H9 (cell line): ENCODE measurements at regions not wholly inside any gene's neighbourhood (a gene's known extent, or its start where the extent isn't known, plus 50 kb on each side); places are given as distances from the start of the nearest gene placed in this dataset.

Source experiments
- DNase-seq: peaks from one replicate; pipeline ENCODE4 v3.0.0-alpha.2; 2017
- H2AFZ ChIP-seq: one replicate; pipeline ENCODE4 v1.6.1; 2013; ENCODE audit warnings: mild to moderate bottlenecking, low read length, control low read depth, moderate library complexity
- H2AK5ac ChIP-seq: 2 replicates; pipeline ENCODE4 v1.6.1; 2013; ENCODE audit warnings: low read length, control low read depth, mixed read lengths; ENCODE audit not compliant: insufficient read length
- H2BK120ac ChIP-seq: one replicate; pipeline ENCODE4 v1.6.1; 2013; ENCODE audit warnings: low read depth, mild to moderate bottlenecking, low read length, control low read depth, inconsistent platforms; ENCODE audit not compliant: poor library complexity, severe bottlenecking
- H2BK12ac ChIP-seq: 2 replicates; pipeline ENCODE4 v1.6.1; 2013; ENCODE audit warnings: low read length, control low read depth, mixed read lengths, low read depth; ENCODE audit not compliant: insufficient read length
- H2BK15ac ChIP-seq: 2 replicates; pipeline ENCODE4 v1.6.1; 2013; ENCODE audit warnings: low read depth, low read length, control low read depth
- H2BK20ac ChIP-seq: one replicate; pipeline ENCODE4 v1.6.1; 2013; ENCODE audit warnings: low read depth, mild to moderate bottlenecking, low read length, control low read depth, inconsistent platforms; ENCODE audit not compliant: poor library complexity, severe bottlenecking
- H2BK5ac ChIP-seq: 2 replicates; pipeline ENCODE4 v1.6.1; 2013; ENCODE audit warnings: low read length, control low read depth, mixed read lengths; ENCODE audit not compliant: insufficient read length
- H3K14ac ChIP-seq: 2 replicates; pipeline ENCODE4 v1.6.1; 2013; ENCODE audit warnings: low read length, control low read depth; ENCODE audit not compliant: insufficient read depth
- H3K18ac ChIP-seq: 2 replicates; pipeline ENCODE4 v1.6.1; 2013; ENCODE audit warnings: low read depth, mild to moderate bottlenecking, mixed read lengths, low read length, control low read depth; ENCODE audit not compliant: insufficient read length
- H3K23ac ChIP-seq: 2 replicates; pipeline ENCODE4 v1.6.1; 2013; ENCODE audit warnings: low read length, control low read depth, mixed read lengths, low read depth; ENCODE audit not compliant: insufficient read length
- H3K23me2 ChIP-seq: 2 replicates; pipeline ENCODE4 v1.6.1; 2013; ENCODE audit warnings: low read depth, mild to moderate bottlenecking, mixed read lengths, low read length, control low read depth; ENCODE audit not compliant: insufficient read length, poor library complexity, severe bottlenecking
- H3K27ac ChIP-seq: 2 replicates; pipeline ENCODE4 v1.5.1; 2013; ENCODE audit warnings: low read length, control low read depth, mixed read lengths, low read depth; ENCODE audit not compliant: insufficient read length
- H3K27me3 ChIP-seq: 2 replicates; pipeline ENCODE4 v1.6.1; 2013; ENCODE audit warnings: low read length, control low read depth, inconsistent platforms; ENCODE audit not compliant: insufficient read depth
- H3K4ac ChIP-seq: 2 replicates; pipeline ENCODE4 v1.6.1; 2013; ENCODE audit warnings: low read depth, mild to moderate bottlenecking, control low read depth, inconsistent platforms, low read length, moderate library complexity
- H3K4me1 ChIP-seq: 2 replicates; pipeline ENCODE4 v1.6.1; 2013; ENCODE audit warnings: low read length, control low read depth, inconsistent platforms; ENCODE audit not compliant: insufficient read depth
- H3K4me2 ChIP-seq: 2 replicates; pipeline ENCODE4 v1.6.1; 2013; ENCODE audit warnings: low read length, control low read depth, mixed read lengths; ENCODE audit not compliant: insufficient read length, insufficient read depth
- H3K56ac ChIP-seq: 2 replicates; pipeline ENCODE4 v1.6.1; 2013; ENCODE audit warnings: low read depth, mild to moderate bottlenecking, mixed read lengths, low read length, control low read depth; ENCODE audit not compliant: insufficient read length
- H3K79me1 ChIP-seq: 2 replicates; pipeline ENCODE4 v1.6.1; 2013; ENCODE audit warnings: low read depth, mild to moderate bottlenecking, moderate library complexity, low read length, control low read depth, inconsistent platforms; ENCODE audit not compliant: insufficient read depth, poor library complexity, severe bottlenecking
- H3K79me2 ChIP-seq: 2 replicates; pipeline ENCODE4 v1.6.1; 2013; ENCODE audit warnings: low read length, control low read depth, inconsistent platforms; ENCODE audit not compliant: insufficient read depth
- H3K9ac ChIP-seq: 2 replicates; pipeline ENCODE4 v1.6.1; 2013; ENCODE audit warnings: low read length, control low read depth, mixed read lengths; ENCODE audit not compliant: insufficient read length; ENCODE audit errors: extremely low read depth
- H3K9me3 ChIP-seq: one replicate; pipeline ENCODE4 v1.6.1; 2013; ENCODE audit warnings: low read depth, low read length, inconsistent platforms; ENCODE audit not compliant: control insufficient read depth
- H3T11ph ChIP-seq: one replicate; pipeline ENCODE4 v1.6.1; 2013; ENCODE audit warnings: mild to moderate bottlenecking, low read length, control low read depth, inconsistent platforms
- H4K20me1 ChIP-seq: one replicate; pipeline ENCODE4 v1.6.1; 2013; ENCODE audit not compliant: control insufficient read depth, insufficient read length, insufficient read depth
- H4K5ac ChIP-seq: 2 replicates; pipeline ENCODE4 v1.6.1; 2013; ENCODE audit warnings: low read depth, mild to moderate bottlenecking, mixed read lengths, low read length, control low read depth; ENCODE audit not compliant: insufficient read length
- H4K8ac ChIP-seq: replicated peaks from 2 replicates; pipeline ENCODE4 v1.6.1; 2013; ENCODE audit warnings: low read length, control low read depth, mixed read lengths, low read depth; ENCODE audit not compliant: insufficient read length
- H4K91ac ChIP-seq: 2 replicates; pipeline ENCODE4 v1.6.1; 2013; ENCODE audit warnings: low read depth, mild to moderate bottlenecking, moderate library complexity, mixed read lengths, low read length, control low read depth; ENCODE audit not compliant: insufficient read length
- H3K27ac Mint-ChIP-seq, 3 experiments: 2 replicates in 2 of 3; 3 replicates in 1 of 3; pipeline ENCODE4 v1.8.0; 2020 to 2021; ENCODE audit warnings: mixed read lengths in 3 of 3, mild to moderate bottlenecking in 1 of 3, moderate library complexity in 1 of 3
- H3K27me3 Mint-ChIP-seq: 2 replicates; pipeline ENCODE4 v1.8.0; 2021; ENCODE audit warnings: low read depth, mild to moderate bottlenecking, moderate library complexity, mixed read lengths
- H3K36me3 Mint-ChIP-seq, 3 experiments: 2 replicates in 2 of 3; 3 replicates in 1 of 3; pipeline ENCODE4 v1.8.0; 2020 to 2021; ENCODE audit warnings: low read depth in 3 of 3, mixed read lengths in 3 of 3; ENCODE audit not compliant: insufficient read depth in 1 of 3
- H3K4me1 Mint-ChIP-seq, 2 experiments: 2 replicates each; pipeline ENCODE4 v1.8.0; 2020; ENCODE audit warnings: mixed read lengths in 2 of 2
- H3K4me3 Mint-ChIP-seq, 2 experiments: 2 replicates in 1 of 2; 3 replicates in 1 of 2; pipeline ENCODE4 v1.8.0; 2020 to 2021; ENCODE audit warnings: mild to moderate bottlenecking in 2 of 2, mixed read lengths in 2 of 2, moderate library complexity in 1 of 2
- H3K9me3 Mint-ChIP-seq, 2 experiments: 2 replicates in 1 of 2; 3 replicates in 1 of 2; pipeline ENCODE4 v1.8.0; 2020; ENCODE audit warnings: mild to moderate bottlenecking in 2 of 2, mixed read lengths in 2 of 2, moderate library complexity in 1 of 2
- WGBS: extraction: QIAGEN DNeasy Blood & Tissue Kit; methylation state at CpG from one replicate; pipeline ENCODE4 v1.1.7; 2013; ENCODE audit warnings: missing lambda C conversion rate, low lambda C conversion rate, mixed read lengths; ENCODE audit not compliant: insufficient read length; ENCODE audit errors: extremely low coverage; 5-methylcytosine and 5-hydroxymethylcytosine counted together
- TF ChIP-seq, protein P1 (sequence below): fragments of 200-600 bp; sonication (generic); conservative IDR thresholded peaks from 3 replicates; pipeline ENCODE4 v1.8.0; 2021; ENCODE audit warnings: antibody characterized with exemption, mild to moderate bottlenecking

DNA sequence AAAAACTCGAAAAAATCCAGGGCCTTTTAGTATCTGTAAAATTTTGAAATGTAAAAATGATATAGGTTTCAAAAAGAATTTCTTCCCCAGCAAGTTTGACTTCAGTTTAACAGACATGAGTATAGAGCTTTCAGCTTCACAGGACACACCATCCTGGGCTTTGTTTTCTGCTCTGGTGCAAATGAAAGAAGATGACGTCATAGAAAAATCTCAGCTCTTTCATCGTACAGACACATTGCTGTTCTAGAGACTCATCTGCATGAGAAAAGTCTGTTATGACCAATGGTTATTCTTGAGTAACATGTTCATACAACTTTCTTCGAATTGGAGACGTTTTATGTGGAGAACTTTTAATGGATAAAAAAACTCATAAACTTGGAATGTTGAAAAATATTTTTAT lies 111.7 kb upstream of the DYNAP start:
- WGBS = no CpG with 5 or more reads among the region's 5 CpGs
- Histone ChIP-seq H4K8ac (no peak overlapping the region), H3T11ph (no peak overlapping the region), H3K14ac (no peak overlapping the region), H3K9me3 (no peaks in the 10 kb centered on the region), H3K79me2 (no peaks in the 10 kb centered on the region), H2AK5ac (no peak overlapping the region), H3K4me2 (no peak overlapping the region), H3K23ac (no peak overlapping the region), H2BK20ac (no peak overlapping the region), H4K5ac (no peak overlapping the region), H2BK12ac (no peak overlapping the region), H3K56ac (no peak overlapping the region), H3K79me1 (no peaks in the 10 kb centered on the region), H3K18ac (no peak overlapping the region), H4K20me1 (no peaks in the 10 kb centered on the region), H4K91ac (no peak overlapping the region), H3K23me2 (no peaks in the 10 kb centered on the region), H3K27ac (no peak overlapping the region), H3K4me1 (no peaks in the 10 kb centered on the region), H2BK15ac (no peak overlapping the region), H2BK5ac (no peak overlapping the region), H2AFZ (no peak overlapping the region), H3K4ac (no peak overlapping the region), H3K27me3 (no peaks in the 10 kb centered on the region), H3K9ac (no peak overlapping the region), H2BK120ac (no peak overlapping the region)
- Mint-ChIP-seq H3K9me3 (no peaks in the 10 kb centered on the region), H3K27ac (no peak overlapping the region), H3K4me3 (no peak overlapping the region), H3K4me1 (peaks cover 17 to 19% of the 10 kb centered on the region in 2 experiments), H3K27me3 (no peaks in the 10 kb centered on the region), H3K36me3 (no peaks in the 10 kb centered on the region)
- TF ChIP-seq, protein P1, sequence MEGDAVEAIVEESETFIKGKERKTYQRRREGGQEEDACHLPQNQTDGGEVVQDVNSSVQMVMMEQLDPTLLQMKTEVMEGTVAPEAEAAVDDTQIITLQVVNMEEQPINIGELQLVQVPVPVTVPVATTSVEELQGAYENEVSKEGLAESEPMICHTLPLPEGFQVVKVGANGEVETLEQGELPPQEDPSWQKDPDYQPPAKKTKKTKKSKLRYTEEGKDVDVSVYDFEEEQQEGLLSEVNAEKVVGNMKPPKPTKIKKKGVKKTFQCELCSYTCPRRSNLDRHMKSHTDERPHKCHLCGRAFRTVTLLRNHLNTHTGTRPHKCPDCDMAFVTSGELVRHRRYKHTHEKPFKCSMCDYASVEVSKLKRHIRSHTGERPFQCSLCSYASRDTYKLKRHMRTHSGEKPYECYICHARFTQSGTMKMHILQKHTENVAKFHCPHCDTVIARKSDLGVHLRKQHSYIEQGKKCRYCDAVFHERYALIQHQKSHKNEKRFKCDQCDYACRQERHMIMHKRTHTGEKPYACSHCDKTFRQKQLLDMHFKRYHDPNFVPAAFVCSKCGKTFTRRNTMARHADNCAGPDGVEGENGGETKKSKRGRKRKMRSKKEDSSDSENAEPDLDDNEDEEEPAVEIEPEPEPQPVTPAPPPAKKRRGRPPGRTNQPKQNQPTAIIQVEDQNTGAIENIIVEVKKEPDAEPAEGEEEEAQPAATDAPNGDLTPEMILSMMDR = no peak
- no peak for DNase-seq
